Dedifferentiated amniotic fluid mesenchymal stem cell (primary cell): ENCODE measurements at regions not wholly inside any gene's neighbourhood (a gene's known extent, or its start where the extent isn't known, plus 50 kb on each side); places are given as distances from the start of the nearest gene placed in this dataset.
A peak's percentile ranks its signal among the peaks of the same experiment; 100 is the strongest.
"Not testable (repeated sequence)": the region's sequence is repeated elsewhere in the genome, so short reads cannot be mapped to it uniquely, and the experiment has no call there.

ENCODE experiments used
- DNase-seq: peaks from one replicate; pipeline ENCODE4 v3.0.0-alpha.2; 2016; ENCODE audit errors: extremely low spot score

GRCh38 chr21:38114717-38115333, 142.0 kb upstream of the KCNJ15 start:
- DNase-seq: no peak

GRCh38 chr21:38115870-38116269, 140.9 kb upstream of the KCNJ15 start:
- DNase-seq: no peak

GRCh38 chr21:38119793-38120192, 137.0 kb upstream of the KCNJ15 start:
- no peak for DNase-seq

GRCh38 chr21:38120679-38120983, 136.2 kb upstream of the KCNJ15 start:
- DNase-seq: not testable (repeated sequence)

- no peak for DNase-seq
Observed at GRCh38 chr21:38120984-38121855, 135.6 kb upstream of the KCNJ15 start.

- DNase-seq: no peak
Observed at GRCh38 chr21:38121888-38122720, 134.7 kb upstream of the KCNJ15 start.

- DNase-seq: no peak
Observed at GRCh38 chr21:38123626-38124025, 133.2 kb upstream of the KCNJ15 start.

GRCh38 chr21:38126666-38127303, 130.0 kb upstream of the KCNJ15 start:
- DNase-seq: peak; percentile 16

- no peak for DNase-seq
Observed at GRCh38 chr21:38129711-38130110, 127.1 kb upstream of the KCNJ15 start.

- no peak for DNase-seq
Observed at GRCh38 chr21:38133240-38133639, 123.6 kb upstream of the KCNJ15 start.

- no peak for DNase-seq
Observed at GRCh38 chr21:38134084-38134873, 122.5 kb upstream of the KCNJ15 start.

- DNase-seq: no peak
Observed at GRCh38 chr21:38136201-38136600, 120.6 kb upstream of the KCNJ15 start.

- no peak for DNase-seq
Observed at GRCh38 chr21:38139380-38140168, 117.2 kb upstream of the KCNJ15 start.

- DNase-seq: no peak
Observed at GRCh38 chr21:38140207-38140903, 116.4 kb upstream of the KCNJ15 start.

- no peak for DNase-seq
Observed at GRCh38 chr21:38142224-38142623, 114.6 kb upstream of the KCNJ15 start.

- DNase-seq: no peak
Observed at GRCh38 chr21:38144193-38144592, 112.6 kb upstream of the KCNJ15 start.

GRCh38 chr21:38145104-38145503, 111.7 kb upstream of the KCNJ15 start:
- no peak for DNase-seq

GRCh38 chr21:38147391-38147790, 109.4 kb upstream of the KCNJ15 start:
- DNase-seq: no peak

GRCh38 chr21:38148046-38148445, 108.7 kb upstream of the KCNJ15 start:
- DNase-seq: no peak
